Muscle of leg (tissue), 3 donors: ENCODE measurements at regions not wholly inside any gene's neighbourhood (a gene's known extent, or its start where the extent isn't known, plus 50 kb on each side); places are given as distances from the start of the nearest gene placed in this dataset.
A peak's percentile ranks its signal among the peaks of the same experiment; 100 is the strongest.
"Not testable (repeated sequence)": the region's sequence is repeated elsewhere in the genome, so short reads cannot be mapped to it uniquely, and the experiment has no call there.

Experiments used
- DNase-seq: peaks from one replicate; pipeline ENCODE4 v3.0.0; 2013
- H3K27ac ChIP-seq: one replicate; pipeline ENCODE4 v1.5.1; 2013; ENCODE audit warnings: mild to moderate bottlenecking, low read length, control low read depth
- H3K27me3 ChIP-seq: one replicate; pipeline ENCODE4 v1.6.1; 2013; ENCODE audit warnings: low read length; ENCODE audit not compliant: control insufficient read depth, insufficient read depth
- H3K36me3 ChIP-seq: one replicate; pipeline ENCODE4 v1.6.1; 2013; ENCODE audit warnings: low read length; ENCODE audit not compliant: control insufficient read depth, insufficient read depth
- H3K4me1 ChIP-seq: one replicate; pipeline ENCODE4 v1.6.1; 2013; ENCODE audit warnings: low read length; ENCODE audit not compliant: control insufficient read depth, insufficient read depth
- H3K4me3 ChIP-seq: one replicate; pipeline ENCODE4 v1.5.1; 2013; ENCODE audit warnings: low read length, control low read depth
- H3K9me3 ChIP-seq: replicated peaks from 2 replicates; pipeline ENCODE4 v1.6.1; 2013; ENCODE audit warnings: low read depth, low read length; ENCODE audit not compliant: control insufficient read depth
- WGBS: methylation state at CpG from one replicate; pipeline ENCODE4 v1.1.5; 2013; ENCODE audit warnings: missing lambda C conversion rate; ENCODE audit not compliant: insufficient coverage; 5-methylcytosine and 5-hydroxymethylcytosine counted together

DNA sequence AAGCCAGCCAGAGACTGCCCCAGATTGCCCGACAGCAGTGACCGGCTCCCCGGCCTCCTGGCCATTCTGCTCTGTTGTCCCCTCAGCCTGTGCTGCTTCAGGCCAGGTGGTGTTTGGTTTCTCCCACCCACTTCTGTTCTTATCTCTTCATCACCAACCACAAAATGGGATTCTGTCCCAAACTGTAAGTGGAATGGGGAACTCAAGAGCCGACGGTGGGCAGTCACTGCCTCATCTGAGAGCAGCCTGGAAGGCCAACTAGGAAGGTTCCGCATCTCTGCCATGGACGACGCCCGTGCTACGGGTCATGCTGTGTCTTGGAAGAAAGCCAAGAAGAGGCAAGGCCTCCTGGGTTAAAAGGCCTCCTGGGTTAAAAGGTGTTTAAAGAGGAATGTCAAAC, 219.0 kb upstream of the PIK3R1 start:
- Histone ChIP-seq H3K36me3 (no peaks in the 10 kb centered on the region), H3K9me3 (no peaks in the 10 kb centered on the region), H3K27me3 (no peaks in the 10 kb centered on the region), H3K27ac (no peak overlapping the region), H3K4me1 (peaks cover 3% of the 10 kb centered on the region), H3K4me3 (no peak overlapping the region)
- 85% methylated on average over 10 of the region's 10 CpGs for whole genome bisulfite sequencing
- no peak for DNase-seq

DNA sequence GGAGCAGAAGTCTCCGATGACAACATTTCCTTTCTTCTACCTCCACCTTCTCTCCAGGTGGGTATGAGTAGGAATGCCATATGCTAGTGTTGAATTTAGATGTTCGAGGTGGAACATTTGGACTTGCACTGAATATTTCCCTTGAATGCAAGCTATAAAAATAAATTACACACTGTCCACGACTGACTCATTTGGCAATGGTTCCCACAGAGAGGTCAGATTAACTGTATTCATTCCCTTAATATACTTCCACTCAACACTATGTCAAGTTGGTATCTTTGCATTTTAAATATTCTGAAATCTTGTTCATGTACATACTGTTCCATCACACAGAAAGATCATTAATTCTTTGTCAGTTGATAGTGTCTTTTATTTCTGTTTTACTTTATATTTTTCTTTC, 222.6 kb upstream of the PIK3R1 start:
- Histone ChIP-seq H3K27ac (no peak overlapping the region), H3K9me3 (no peaks in the 10 kb centered on the region), H3K36me3 (no peaks in the 10 kb centered on the region), H3K4me1 (peaks cover 3% of the 10 kb centered on the region), H3K27me3 (no peaks in the 10 kb centered on the region), H3K4me3 (no peak overlapping the region)
- WGBS: no CpG with 5 or more reads among the region's 3 CpGs
- DNase-seq: no peak

DNA sequence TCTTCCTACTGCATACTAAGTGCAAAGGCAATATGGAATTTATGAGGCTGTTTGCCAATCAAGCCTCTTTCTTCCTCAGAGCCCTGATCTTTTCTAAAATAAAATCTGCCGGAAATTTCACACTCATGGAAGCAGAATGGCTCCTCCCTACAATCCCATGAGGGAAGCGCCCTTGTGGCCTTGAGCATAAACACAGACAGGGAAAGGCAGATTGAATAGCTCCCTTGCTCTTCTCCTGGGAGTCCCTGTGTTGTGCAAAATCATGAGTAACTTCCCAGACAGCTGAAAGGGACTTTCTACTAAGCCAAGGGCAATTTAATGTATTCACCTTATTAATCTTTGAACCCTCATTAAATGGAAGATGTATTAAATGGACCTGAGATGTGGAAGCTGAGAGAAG, 226.1 kb upstream of the PIK3R1 start:
- peak; percentile 72 for DNase-seq
- H3K4me1 ChIP-seq: peaks cover 3% of the 10 kb centered on the region
- H3K27ac ChIP-seq: no peak overlapping the region
- no peaks in the 10 kb centered on the region for H3K9me3 ChIP-seq
- no peaks in the 10 kb centered on the region for H3K36me3 ChIP-seq
- WGBS: no CpG with 5 or more reads among the region's 2 CpGs
- no peaks in the 10 kb centered on the region for H3K27me3 ChIP-seq
- H3K4me3 ChIP-seq: no peak overlapping the region

DNA sequence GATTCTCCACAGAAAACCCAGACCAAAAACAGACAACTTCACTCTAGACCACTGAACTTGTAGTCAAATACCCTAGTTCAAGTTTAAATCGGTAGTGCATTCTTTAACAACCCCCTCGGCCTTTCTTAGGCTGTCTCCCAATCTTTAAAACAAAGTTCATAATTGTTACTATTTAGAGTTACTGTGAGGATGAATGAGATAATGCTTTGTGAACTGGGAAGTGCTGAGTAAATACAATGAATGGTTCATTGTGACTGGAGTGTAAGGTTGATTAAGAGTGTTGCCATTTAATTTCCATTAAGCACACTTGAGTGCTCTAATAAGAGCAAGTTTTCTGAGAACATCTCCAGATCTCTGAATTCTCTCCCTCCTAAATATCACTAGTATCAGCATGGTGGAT, 228.8 kb upstream of the PIK3R1 start:
- H3K4me1 ChIP-seq: peaks cover 3% of the 10 kb centered on the region
- no peaks in the 10 kb centered on the region for H3K27me3 ChIP-seq
- DNase-seq: no peak
- H3K36me3 ChIP-seq: no peaks in the 10 kb centered on the region
- no peaks in the 10 kb centered on the region for H3K9me3 ChIP-seq
- no peak overlapping the region for H3K4me3 ChIP-seq
- WGBS: no CpG with 5 or more reads among the region's 2 CpGs
- no peak overlapping the region for H3K27ac ChIP-seq

DNA sequence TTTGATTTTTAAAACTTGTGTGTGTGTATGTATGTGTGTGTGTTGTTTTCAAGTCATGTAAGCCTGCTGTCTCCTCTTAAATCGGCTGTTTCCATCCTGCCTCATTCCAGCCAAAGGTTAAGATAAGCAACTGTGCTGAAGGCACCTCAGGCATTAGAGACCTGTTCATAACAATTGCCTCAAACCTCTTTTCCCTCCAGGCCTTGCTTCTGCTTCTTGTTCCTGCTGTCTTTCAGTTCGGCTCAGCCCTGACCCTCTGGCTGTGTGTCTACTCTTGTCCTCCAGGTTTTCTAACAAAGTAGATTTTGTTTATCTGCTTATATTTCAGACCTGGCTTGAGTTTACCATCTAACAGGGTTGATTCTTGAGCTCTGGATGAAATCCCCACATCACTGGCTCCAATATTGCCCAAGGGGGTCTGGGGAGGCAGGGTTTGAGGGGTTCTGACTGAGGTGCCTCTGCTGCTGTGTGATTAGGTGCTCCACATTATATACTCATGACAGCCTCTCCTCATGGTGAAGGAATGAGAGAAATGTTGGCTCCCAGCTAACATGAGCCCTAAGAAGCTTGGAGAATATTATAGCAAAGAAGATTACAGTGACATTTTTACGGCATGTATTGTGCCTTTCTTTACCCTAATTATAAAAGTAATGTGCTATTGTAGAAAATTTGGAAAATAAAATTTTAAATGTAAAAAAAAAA, 229.7 kb upstream of the PIK3R1 start:
- Histone ChIP-seq H3K27me3 (no peaks in the 10 kb centered on the region), H3K4me1 (peaks cover 3% of the 10 kb centered on the region), H3K9me3 (no peaks in the 10 kb centered on the region), H3K27ac (no peak overlapping the region), H3K36me3 (no peaks in the 10 kb centered on the region), H3K4me3 (no peak overlapping the region)
- DNase-seq: peak; percentile 35
- WGBS: 20% methylated on average over 2 of the region's 3 CpGs

DNA sequence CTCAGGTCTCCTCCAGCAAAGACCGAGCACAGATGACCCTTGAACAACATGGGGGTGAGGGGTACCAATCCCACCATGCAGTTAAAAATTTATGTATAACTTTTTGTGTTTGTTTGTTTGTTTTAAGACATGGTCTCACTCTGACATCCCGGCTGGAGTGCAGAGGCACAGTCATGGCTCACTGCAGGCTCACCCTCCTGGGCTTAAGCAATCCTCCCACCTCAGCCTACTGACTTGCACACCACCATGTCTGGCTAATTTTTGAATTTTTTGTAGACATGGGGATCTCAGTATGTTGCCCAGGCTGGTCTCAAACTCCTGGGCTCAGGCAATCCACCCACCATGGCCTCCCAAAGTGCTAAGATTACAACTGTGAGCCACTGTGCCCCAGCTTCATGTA, 231.0 kb upstream of the PIK3R1 start:
- no peaks in the 10 kb centered on the region for H3K27me3 ChIP-seq
- H3K9me3 ChIP-seq: no peaks in the 10 kb centered on the region
- H3K4me3 ChIP-seq: no peak overlapping the region
- peaks cover 1% of the 10 kb centered on the region for H3K4me1 ChIP-seq
- H3K27ac ChIP-seq: no peak overlapping the region
- no peaks in the 10 kb centered on the region for H3K36me3 ChIP-seq
- DNase-seq: no peak
- WGBS: no CpG with 5 or more reads among the region's 2 CpGs

DNA sequence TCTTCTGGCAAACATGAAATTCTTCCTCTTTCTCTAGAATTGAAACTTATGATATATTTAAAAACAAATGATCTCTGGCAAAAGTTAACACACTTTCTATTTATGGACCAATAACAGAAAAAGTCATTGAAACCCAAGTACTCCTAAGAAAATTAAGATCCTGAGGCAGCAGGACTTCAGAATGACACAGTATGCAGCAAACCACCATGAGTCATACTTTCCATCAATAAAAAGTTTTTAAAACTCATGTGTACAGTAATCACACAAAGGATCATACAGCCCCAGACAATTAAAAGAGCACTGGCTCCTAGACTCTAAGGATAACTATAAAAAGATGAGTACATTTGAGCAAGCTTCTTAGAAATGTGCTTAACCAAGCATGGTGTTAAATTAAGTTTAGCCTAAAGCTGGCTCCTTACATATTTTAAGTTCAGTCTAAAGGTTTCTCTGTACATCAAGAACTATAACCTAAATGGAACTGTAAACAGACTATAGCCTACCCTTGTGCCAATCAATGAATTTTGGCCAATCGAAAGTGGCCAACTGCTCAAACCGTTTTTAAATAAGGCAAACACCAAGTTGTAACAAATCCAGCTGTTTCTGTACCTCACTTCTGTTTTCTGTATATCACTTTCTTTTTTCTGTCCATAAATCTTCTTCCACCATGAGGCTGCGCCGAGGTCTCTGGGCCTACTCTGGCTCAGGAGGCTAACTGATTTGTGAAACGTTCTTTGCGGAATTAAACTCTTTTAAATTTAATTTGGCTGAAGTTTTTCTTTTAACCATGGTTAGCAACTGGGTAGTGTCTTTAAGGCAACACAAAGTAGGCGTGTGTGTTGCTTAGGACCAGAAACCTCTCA, 232.1 kb upstream of the PIK3R1 start:
- Histone ChIP-seq H3K27me3 (no peaks in the 10 kb centered on the region), H3K9me3 (no peaks in the 10 kb centered on the region), H3K4me3 (no peak overlapping the region), H3K4me1 (no peaks in the 10 kb centered on the region), H3K27ac (no peak overlapping the region), H3K36me3 (no peaks in the 10 kb centered on the region)
- 79% methylated on average over 2 of the region's 7 CpGs for WGBS
- peak; percentile 78 for DNase-seq

DNA sequence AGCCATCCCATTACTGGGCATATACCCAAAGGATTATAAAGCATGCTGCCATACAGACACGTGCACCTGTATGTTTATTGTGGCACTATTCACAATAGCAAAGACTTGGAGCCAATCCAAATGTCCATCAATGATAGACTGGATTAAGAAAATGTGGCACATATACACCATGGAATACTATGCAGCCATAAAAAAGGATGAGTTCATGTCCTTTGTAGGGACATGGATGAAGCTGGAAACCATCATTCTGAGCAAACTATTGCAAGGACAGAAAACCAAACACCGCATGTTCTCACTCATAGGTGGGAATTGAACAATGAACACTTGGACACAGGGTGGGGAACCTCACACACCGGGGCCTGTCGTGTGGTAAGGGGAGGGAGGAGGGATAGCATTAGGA, 233.4 kb upstream of the PIK3R1 start:
- H3K27ac ChIP-seq, H3K4me3 ChIP-seq: not testable (repeated sequence)
- no CpG with 5 or more reads among the region's 4 CpGs for WGBS

DNA sequence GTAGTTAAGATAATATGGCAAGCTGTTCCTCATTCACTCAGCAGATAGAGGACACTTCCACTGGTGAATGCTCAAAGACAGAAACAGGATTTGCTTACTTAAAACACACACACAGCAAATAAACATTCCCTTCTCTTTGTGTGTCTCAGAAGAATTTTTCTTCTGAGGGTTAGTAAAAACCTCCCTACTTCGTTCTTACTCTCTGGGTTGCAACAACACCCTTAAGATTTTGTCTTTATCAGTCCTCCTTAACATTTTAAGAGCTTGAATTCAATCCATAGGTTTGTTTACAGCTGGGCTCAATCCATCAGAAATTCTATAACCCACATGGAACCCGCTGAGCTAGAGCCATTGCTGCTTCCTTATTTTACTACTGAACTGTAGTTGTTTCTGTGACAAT, 237.4 kb upstream of the PIK3R1 start:
- Histone ChIP-seq H3K27ac (no peak overlapping the region), H3K36me3 (no peaks in the 10 kb centered on the region), H3K4me1 (no peaks in the 10 kb centered on the region), H3K27me3 (no peaks in the 10 kb centered on the region), H3K9me3 (no peaks in the 10 kb centered on the region), H3K4me3 (no peak overlapping the region)
- peak; percentile 22 for DNase-seq
- 60% methylated on average over 1 of the region's 2 CpGs for WGBS

More for the DNA sequence above, 233.4 kb upstream of the PIK3R1 start:
- not testable (repeated sequence) for H3K9me3 ChIP-seq, H3K27me3 ChIP-seq, H3K4me1 ChIP-seq, H3K36me3 ChIP-seq, DNase-seq

DNA sequence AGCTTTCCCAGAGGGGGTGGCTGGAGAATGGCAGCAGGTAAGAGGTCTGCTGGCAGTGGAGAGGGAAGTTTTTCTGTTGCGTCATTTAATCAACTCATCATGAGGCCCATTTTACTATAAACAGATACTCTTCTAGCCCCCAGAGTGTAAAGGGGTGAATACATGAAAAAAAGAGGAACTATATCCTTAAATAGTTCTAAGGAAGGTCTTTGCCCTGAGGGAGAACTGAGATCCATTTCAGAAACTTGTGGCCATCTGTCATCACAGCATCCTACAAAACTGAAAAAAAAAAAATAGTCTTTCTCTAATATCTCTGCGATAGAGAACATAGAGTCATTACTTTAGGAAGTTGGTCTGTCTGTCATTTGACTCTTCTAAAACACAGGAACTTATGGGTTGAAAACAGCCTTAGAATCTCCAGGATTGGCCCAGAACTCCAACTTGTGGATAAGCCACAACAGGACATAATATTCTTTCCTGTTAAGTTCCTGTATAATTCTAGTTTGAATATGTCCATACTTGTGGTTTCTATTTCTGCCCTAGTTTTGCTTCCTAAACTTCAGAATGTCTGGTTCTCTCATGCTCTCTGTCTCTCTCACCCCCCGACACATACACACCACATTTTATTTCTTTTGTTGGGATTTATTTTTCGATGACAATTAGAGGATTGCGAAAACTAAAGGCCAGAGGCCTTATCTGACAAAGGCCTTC, 238.5 kb upstream of the PIK3R1 start:
- Histone ChIP-seq H3K36me3 (no peaks in the 10 kb centered on the region), H3K9me3 (no peaks in the 10 kb centered on the region), H3K27ac (no peak overlapping the region), H3K4me1 (peaks cover 7% of the 10 kb centered on the region), H3K4me3 (no peak overlapping the region), H3K27me3 (no peaks in the 10 kb centered on the region)
- no CpG with 5 or more reads among the region's 5 CpGs for WGBS
- DNase-seq: peak; percentile 24
